ENCODE measurements at regions not wholly inside any gene's neighbourhood (a gene's known extent, or its start where the extent isn't known, plus 50 kb on each side); places are given as distances from the start of the nearest gene placed in this dataset.

- Histone ChIP-seq H3K9me1 (ENCODE audit: control insufficient read depth, extremely low read depth, insufficient read depth, low read length) (no peaks in the 10 kb centered on the region), H3K4me1 (ENCODE audit: control insufficient read depth, extremely low read depth, insufficient read depth, low read length) (peaks cover 24% of the 10 kb centered on the region), H2AFZ (ENCODE audit: control insufficient read depth, low read length) (no peak overlapping the region), H3K4me3 (ENCODE audit: control insufficient read depth in 2 of 3, extremely low read depth in 1 of 3, insufficient read depth in 2 of 3, low read depth in 1 of 3, low read length in 3 of 3) (no peak overlapping the region), H3K27ac (ENCODE audit: control insufficient read depth, insufficient read depth, low read length) (peak overlapping the region; percentile 44), H3K9me3 (ENCODE audit: control insufficient read depth, low read depth, low read length) (no peaks in the 10 kb centered on the region), H3K79me2 (ENCODE audit: control insufficient read depth, insufficient read depth, low read length) (no peaks in the 10 kb centered on the region), H3K9ac (ENCODE audit: control insufficient read depth, extremely low read depth, insufficient read depth, low read length) (no peak overlapping the region), H3K36me3 (ENCODE audit: control insufficient read depth in 2 of 2, extremely low read depth in 1 of 2, insufficient read depth in 2 of 2, low read length in 2 of 2) (no peaks in the 10 kb centered on the region), H4K20me1 (ENCODE audit: control insufficient read depth, extremely low read depth, insufficient read depth, low read length) (no peaks in the 10 kb centered on the region), H3K27me3 (ENCODE audit: control insufficient read depth, extremely low read depth, insufficient read depth, low read length) (no peaks in the 10 kb centered on the region), H3K4me2 (ENCODE audit: control insufficient read depth, extremely low read depth, insufficient read depth, low read depth, low read length) (peak overlapping the region; percentile 1)
- DNase-seq (ENCODE audit: low read depth, low spot score) (no peak), FAIRE-seq (peak; percentile 23)
- dilution Hi-C loops (cut with MboI; ENCODE audit: extremely low pct_ligation_motif_present, low sequenced_read_pairs): no loop called here
- TF ChIP-seq, protein P1, sequence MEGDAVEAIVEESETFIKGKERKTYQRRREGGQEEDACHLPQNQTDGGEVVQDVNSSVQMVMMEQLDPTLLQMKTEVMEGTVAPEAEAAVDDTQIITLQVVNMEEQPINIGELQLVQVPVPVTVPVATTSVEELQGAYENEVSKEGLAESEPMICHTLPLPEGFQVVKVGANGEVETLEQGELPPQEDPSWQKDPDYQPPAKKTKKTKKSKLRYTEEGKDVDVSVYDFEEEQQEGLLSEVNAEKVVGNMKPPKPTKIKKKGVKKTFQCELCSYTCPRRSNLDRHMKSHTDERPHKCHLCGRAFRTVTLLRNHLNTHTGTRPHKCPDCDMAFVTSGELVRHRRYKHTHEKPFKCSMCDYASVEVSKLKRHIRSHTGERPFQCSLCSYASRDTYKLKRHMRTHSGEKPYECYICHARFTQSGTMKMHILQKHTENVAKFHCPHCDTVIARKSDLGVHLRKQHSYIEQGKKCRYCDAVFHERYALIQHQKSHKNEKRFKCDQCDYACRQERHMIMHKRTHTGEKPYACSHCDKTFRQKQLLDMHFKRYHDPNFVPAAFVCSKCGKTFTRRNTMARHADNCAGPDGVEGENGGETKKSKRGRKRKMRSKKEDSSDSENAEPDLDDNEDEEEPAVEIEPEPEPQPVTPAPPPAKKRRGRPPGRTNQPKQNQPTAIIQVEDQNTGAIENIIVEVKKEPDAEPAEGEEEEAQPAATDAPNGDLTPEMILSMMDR (optimal IDR thresholded peaks at IDR 0.05 in 1 of 3, IDR thresholded peaks at IDR 0.05 in 1 of 3, conservative IDR thresholded peaks at IDR 0.05 in 1 of 3; ENCODE audit: extremely low read depth in 1 of 3, insufficient read depth in 2 of 3, low read length in 3 of 3): no peak
- no peak for TF ChIP-seq EZH2 (IDR thresholded peaks at IDR 0.05; ENCODE audit: low read length)
These were observed 177.3 kb upstream of the DDHD1 start for GRCh38 chr14:53330441-53330840.

DNA sequence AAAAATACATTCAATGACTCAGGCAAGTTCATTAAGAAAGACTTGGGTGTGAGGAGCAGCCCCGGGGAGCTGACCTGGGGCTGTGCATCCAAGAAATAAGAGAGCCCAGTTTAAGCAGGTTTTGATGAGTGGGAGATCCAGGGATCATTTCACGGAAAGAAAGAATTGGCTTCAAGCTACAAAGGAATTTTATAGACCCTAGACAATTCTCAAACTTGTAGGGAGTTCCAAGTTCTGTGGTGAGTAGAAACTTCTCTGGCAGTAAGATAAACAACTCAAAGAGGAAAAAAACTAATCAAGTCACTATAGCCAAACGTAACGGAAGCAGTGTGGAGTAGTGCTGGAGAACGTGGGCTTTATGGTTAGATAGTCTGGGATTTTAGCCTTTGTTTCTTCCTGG is 175.7 kb upstream of the DDHD1 start:
- no peak overlapping the region for H3K4me2 ChIP-seq (ENCODE audit: control insufficient read depth, extremely low read depth, insufficient read depth, low read depth, low read length)
- no peak for FAIRE-seq
- no peak for DNase-seq (ENCODE audit: low read depth, low spot score)
- TF ChIP-seq, protein P1 (optimal IDR thresholded peaks at IDR 0.05 in 1 of 3, IDR thresholded peaks at IDR 0.05 in 1 of 3, conservative IDR thresholded peaks at IDR 0.05 in 1 of 3; ENCODE audit: extremely low read depth in 1 of 3, insufficient read depth in 2 of 3, low read length in 3 of 3): no peak
- no peak for TF ChIP-seq EZH2 (IDR thresholded peaks at IDR 0.05; ENCODE audit: low read length)
- no peak overlapping the region for H3K9ac ChIP-seq (ENCODE audit: control insufficient read depth, extremely low read depth, insufficient read depth, low read length)
- H3K4me1 ChIP-seq (ENCODE audit: control insufficient read depth, extremely low read depth, insufficient read depth, low read length): peaks cover 30% of the 10 kb centered on the region
- H3K9me3 ChIP-seq (ENCODE audit: control insufficient read depth, low read depth, low read length): no peaks in the 10 kb centered on the region
- H3K79me2 ChIP-seq (ENCODE audit: control insufficient read depth, insufficient read depth, low read length): no peaks in the 10 kb centered on the region
- no peak overlapping the region for H2AFZ ChIP-seq (ENCODE audit: control insufficient read depth, low read length)
- no peak overlapping the region for H3K4me3 ChIP-seq (ENCODE audit: control insufficient read depth in 2 of 3, extremely low read depth in 1 of 3, insufficient read depth in 2 of 3, low read depth in 1 of 3, low read length in 3 of 3)
- H4K20me1 ChIP-seq (ENCODE audit: control insufficient read depth, extremely low read depth, insufficient read depth, low read length): no peaks in the 10 kb centered on the region
- dilution Hi-C loops (cut with MboI; ENCODE audit: extremely low pct_ligation_motif_present, low sequenced_read_pairs): no loop called here
- no peaks in the 10 kb centered on the region for H3K27me3 ChIP-seq (ENCODE audit: control insufficient read depth, extremely low read depth, insufficient read depth, low read length)
- no peak overlapping the region for H3K27ac ChIP-seq (ENCODE audit: control insufficient read depth, insufficient read depth, low read length)
- no peaks in the 10 kb centered on the region for H3K36me3 ChIP-seq (ENCODE audit: control insufficient read depth in 2 of 2, extremely low read depth in 1 of 2, insufficient read depth in 2 of 2, low read length in 2 of 2)
- no peaks in the 10 kb centered on the region for H3K9me1 ChIP-seq (ENCODE audit: control insufficient read depth, extremely low read depth, insufficient read depth, low read length)

Measured in keratinocyte (primary cell).